Calu3 (cell line): ENCODE measurements at regions not wholly inside any gene's neighbourhood (a gene's known extent, or its start where the extent isn't known, plus 50 kb on each side); places are given as distances from the start of the nearest gene placed in this dataset.

Experiments used
- BruUV-seq: library from RNA; stranded (reverse); fragments of 400-500 nt; replicated peaks from 2 replicates; lab custom pipeline; 2021; lab: Mats Ljungman, UMichigan
- CTCF ChIA-PET: fragments of 300-600 bp; sonication (Branson Sonifier 250); formaldehyde crosslinking; loops from one replicate; lab custom pipeline; 2022; ENCODE audit warnings: antibody characterized with exemption; lab: Charles Lee
- DNase-seq: peaks from one replicate; pipeline ENCODE4 v3.0.0; 2022
- H3K27ac Mint-ChIP-seq: one replicate; pipeline ENCODE4 v1.8.0; 2022; ENCODE audit warnings: mixed read lengths; ENCODE audit not compliant: unreplicated experiment
- H3K27me3 Mint-ChIP-seq: one replicate; pipeline ENCODE4 v1.8.0; 2022; ENCODE audit warnings: mixed read lengths; ENCODE audit not compliant: unreplicated experiment
- H3K36me3 Mint-ChIP-seq: one replicate; pipeline ENCODE4 v1.8.0; 2022; ENCODE audit warnings: mild to moderate bottlenecking, moderate library complexity, mixed read lengths; ENCODE audit not compliant: insufficient read depth, unreplicated experiment
- H3K4me1 Mint-ChIP-seq: one replicate; pipeline ENCODE4 v1.8.0; 2022; ENCODE audit warnings: mild to moderate bottlenecking, low read depth, mixed read lengths; ENCODE audit not compliant: unreplicated experiment
- H3K4me3 Mint-ChIP-seq: one replicate; pipeline ENCODE4 v1.8.0; 2022; ENCODE audit warnings: mild to moderate bottlenecking, low read depth, moderate library complexity, mixed read lengths; ENCODE audit not compliant: unreplicated experiment
- H3K9me3 Mint-ChIP-seq: one replicate; pipeline ENCODE4 v1.8.0; 2022; ENCODE audit warnings: low read depth, mixed read lengths; ENCODE audit not compliant: unreplicated experiment
- CTCF ChIP-seq: fragments of 200-600 bp; IDR thresholded peaks from one replicate; pipeline ENCODE4 v1.8.0; 2022; ENCODE audit warnings: antibody characterized with exemption; ENCODE audit not compliant: unreplicated experiment
- intact Hi-C: fragments of 100-400 bp; cut with micrococcal nuclease; formaldehyde crosslinking; loops from one replicate; pipeline ENCODE4 v1.10.0; 2022; ENCODE audit not compliant: unreplicated experiment

DNA sequence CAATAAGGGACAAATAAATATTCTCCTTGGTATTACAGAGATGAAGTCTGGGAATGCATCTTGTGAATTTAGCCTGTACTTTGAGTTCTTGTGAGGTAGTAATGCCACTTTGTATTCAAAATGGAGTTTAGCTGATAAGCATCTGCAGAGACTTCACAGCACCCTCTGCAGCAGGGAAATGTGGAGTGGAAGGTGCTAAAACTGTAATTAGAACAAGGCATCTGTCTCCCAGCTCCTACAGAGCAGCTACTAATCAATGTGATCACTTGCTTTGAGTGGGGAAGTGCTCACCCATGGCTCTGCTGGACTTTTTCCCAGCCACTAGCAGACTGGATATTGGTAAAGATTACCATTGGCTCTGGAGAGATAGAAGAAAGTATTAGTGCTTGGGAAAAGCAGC is 56.2 kb upstream of the TMEFF2 start:
- H3K9me3 Mint-ChIP-seq = no peaks in the 10 kb centered on the region
- no peak overlapping the region for H3K4me3 Mint-ChIP-seq
- H3K27me3 Mint-ChIP-seq = no peaks in the 10 kb centered on the region
- intact Hi-C loops = no loop called here
- DNase-seq = no peak
- BruUV-seq = no TSS peak
- H3K36me3 Mint-ChIP-seq = no peaks in the 10 kb centered on the region
- CTCF ChIA-PET = no interaction called here
- no peak overlapping the region for H3K27ac Mint-ChIP-seq
- TF ChIP-seq CTCF = no peak
- H3K4me1 Mint-ChIP-seq = no peaks in the 10 kb centered on the region

- Mint-ChIP-seq H3K27ac (no peak overlapping the region), H3K27me3 (no peaks in the 10 kb centered on the region), H3K4me3 (no peak overlapping the region), H3K36me3 (no peaks in the 10 kb centered on the region), H3K9me3 (no peaks in the 10 kb centered on the region), H3K4me1 (no peaks in the 10 kb centered on the region)
- no peak for TF ChIP-seq CTCF
- no TSS peak for BruUV-seq
- CTCF ChIA-PET = no interaction called here
- intact Hi-C loops = no loop called here
- DNase-seq = no peak
Observed at GRCh38 chr2:192247456-192247855, 52.7 kb upstream of the TMEFF2 start.

GRCh38 chr2:192246297-192246696 is 51.6 kb upstream of the TMEFF2 start:
- Mint-ChIP-seq H3K36me3 (no peaks in the 10 kb centered on the region), H3K4me1 (no peaks in the 10 kb centered on the region), H3K27ac (no peak overlapping the region), H3K9me3 (no peaks in the 10 kb centered on the region), H3K27me3 (no peaks in the 10 kb centered on the region), H3K4me3 (no peak overlapping the region)
- intact Hi-C loops = no loop called here
- BruUV-seq = no TSS peak
- CTCF ChIA-PET = no interaction called here
- DNase-seq = no peak
- no peak for TF ChIP-seq CTCF

DNA sequence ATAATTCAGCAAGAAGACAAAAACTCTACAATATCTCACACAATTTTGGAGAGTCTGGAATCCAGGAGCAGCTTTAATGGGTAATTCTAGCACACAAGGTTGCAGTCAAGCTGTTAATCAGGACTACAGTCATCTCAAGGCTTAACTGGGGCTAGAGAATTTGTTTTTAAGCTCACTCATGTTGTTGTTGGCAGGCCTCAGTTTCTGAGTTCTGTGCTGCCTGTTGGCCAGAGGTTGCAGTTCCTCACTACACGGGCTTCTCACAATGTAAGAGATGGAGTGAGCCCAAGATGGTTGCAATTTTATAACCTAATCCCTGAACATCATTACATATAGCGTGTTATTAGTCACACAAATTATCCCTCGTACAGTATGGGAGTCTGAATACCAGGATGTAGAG is 50.6 kb upstream of the TMEFF2 start:
- no peaks in the 10 kb centered on the region for H3K36me3 Mint-ChIP-seq
- no TSS peak for BruUV-seq
- H3K27me3 Mint-ChIP-seq = no peaks in the 10 kb centered on the region
- CTCF ChIA-PET = no interaction called here
- TF ChIP-seq CTCF = no peak
- no peaks in the 10 kb centered on the region for H3K9me3 Mint-ChIP-seq
- H3K4me3 Mint-ChIP-seq = no peak overlapping the region
- H3K4me1 Mint-ChIP-seq = no peaks in the 10 kb centered on the region
- DNase-seq = no peak
- intact Hi-C loops = no loop called here
- no peak overlapping the region for H3K27ac Mint-ChIP-seq
